ENCODE measurements at regions not wholly inside any gene's neighbourhood (a gene's known extent, or its start where the extent isn't known, plus 50 kb on each side); places are given as distances from the start of the nearest gene placed in this dataset.

GRCh38 chr10:130361351-130362105, 225.3 kb downstream of the GLRX3 start:
- H3K4me3 ChIP-seq (ENCODE audit: low read length) = no peak overlapping the region
- no peak for DNase-seq (ENCODE audit: low read depth)
- no peak overlapping the region for H3K9ac ChIP-seq (ENCODE audit: low read length)
- H3K27me3 ChIP-seq (replicated peaks; ENCODE audit: control insufficient read depth, insufficient read depth, low read length) = no peaks in the 10 kb centered on the region
- no peaks in the 10 kb centered on the region for H3K9me3 ChIP-seq (ENCODE audit: control insufficient read depth, low read length)
- no peaks in the 10 kb centered on the region for H3K36me3 ChIP-seq (ENCODE audit: control insufficient read depth, insufficient read depth, low read length, severe bottlenecking)
- no peaks in the 10 kb centered on the region for H3K4me1 ChIP-seq (ENCODE audit: control insufficient read depth, insufficient read depth, low read length)

GRCh38 chr10:130362308-130362761, 226.1 kb downstream of the GLRX3 start:
- DNase-seq (ENCODE audit: low read depth) = no peak
- H3K4me3 ChIP-seq (ENCODE audit: low read length) = no peak overlapping the region

GRCh38 chr10:130363051-130363450, 226.9 kb downstream of the GLRX3 start:
- Histone ChIP-seq H3K4me3 (ENCODE audit: low read length) (no peak overlapping the region), H3K27me3 (replicated peaks; ENCODE audit: control insufficient read depth, insufficient read depth, low read length) (no peaks in the 10 kb centered on the region), H3K4me1 (ENCODE audit: control insufficient read depth, insufficient read depth, low read length) (no peaks in the 10 kb centered on the region), H3K36me3 (ENCODE audit: control insufficient read depth, insufficient read depth, low read length, severe bottlenecking) (no peaks in the 10 kb centered on the region), H3K9ac (ENCODE audit: low read length) (no peak overlapping the region), H3K9me3 (ENCODE audit: control insufficient read depth, low read length) (no peaks in the 10 kb centered on the region)
- no peak for DNase-seq (ENCODE audit: low read depth)

More at GRCh38 chr10:130362308-130362761, 226.1 kb downstream of the GLRX3 start:
- H3K27me3 ChIP-seq (replicated peaks; ENCODE audit: control insufficient read depth, insufficient read depth, low read length) = no peaks in the 10 kb centered on the region
- no peak overlapping the region for H3K9ac ChIP-seq (ENCODE audit: low read length)
- no peaks in the 10 kb centered on the region for H3K9me3 ChIP-seq (ENCODE audit: control insufficient read depth, low read length)
- no peaks in the 10 kb centered on the region for H3K4me1 ChIP-seq (ENCODE audit: control insufficient read depth, insufficient read depth, low read length)
- H3K36me3 ChIP-seq (ENCODE audit: control insufficient read depth, insufficient read depth, low read length, severe bottlenecking) = no peaks in the 10 kb centered on the region

- H3K4me3 ChIP-seq (ENCODE audit: low read length) = no peak overlapping the region
- H3K4me1 ChIP-seq (ENCODE audit: control insufficient read depth, insufficient read depth, low read length) = no peaks in the 10 kb centered on the region
- no peaks in the 10 kb centered on the region for H3K9me3 ChIP-seq (ENCODE audit: control insufficient read depth, low read length)
- H3K36me3 ChIP-seq (ENCODE audit: control insufficient read depth, insufficient read depth, low read length, severe bottlenecking) = no peaks in the 10 kb centered on the region
- no peak overlapping the region for H3K9ac ChIP-seq (ENCODE audit: low read length)
- no peak for DNase-seq (ENCODE audit: low read depth)
- H3K27me3 ChIP-seq (replicated peaks; ENCODE audit: control insufficient read depth, insufficient read depth, low read length) = no peaks in the 10 kb centered on the region
These were observed 227.8 kb downstream of the GLRX3 start for GRCh38 chr10:130363899-130364445.

- Histone ChIP-seq H3K36me3 (ENCODE audit: control insufficient read depth, insufficient read depth, low read length, severe bottlenecking) (no peaks in the 10 kb centered on the region), H3K9me3 (ENCODE audit: control insufficient read depth, low read length) (no peaks in the 10 kb centered on the region), H3K27me3 (replicated peaks; ENCODE audit: control insufficient read depth, insufficient read depth, low read length) (no peaks in the 10 kb centered on the region), H3K9ac (ENCODE audit: low read length) (no peak overlapping the region), H3K4me1 (ENCODE audit: control insufficient read depth, insufficient read depth, low read length) (no peaks in the 10 kb centered on the region), H3K4me3 (ENCODE audit: low read length) (no peak overlapping the region)
- DNase-seq (ENCODE audit: low read depth) = no peak
These were observed 228.6 kb downstream of the GLRX3 start for GRCh38 chr10:130364631-130365411.

GRCh38 chr10:130368761-130369560, 232.8 kb downstream of the GLRX3 start:
- no peaks in the 10 kb centered on the region for H3K4me1 ChIP-seq (ENCODE audit: control insufficient read depth, insufficient read depth, low read length)
- no peak overlapping the region for H3K4me3 ChIP-seq (ENCODE audit: low read length)
- H3K27me3 ChIP-seq (replicated peaks; ENCODE audit: control insufficient read depth, insufficient read depth, low read length) = no peaks in the 10 kb centered on the region
- no peaks in the 10 kb centered on the region for H3K36me3 ChIP-seq (ENCODE audit: control insufficient read depth, insufficient read depth, low read length, severe bottlenecking)
- no peak for DNase-seq (ENCODE audit: low read depth)
- no peaks in the 10 kb centered on the region for H3K9me3 ChIP-seq (ENCODE audit: control insufficient read depth, low read length)
- no peak overlapping the region for H3K9ac ChIP-seq (ENCODE audit: low read length)

GRCh38 chr10:130369645-130370381, 233.6 kb downstream of the GLRX3 start:
- DNase-seq (ENCODE audit: low read depth) = no peak
- H3K9me3 ChIP-seq (ENCODE audit: control insufficient read depth, low read length) = no peaks in the 10 kb centered on the region

GRCh38 chr10:130370721-130371120, 234.5 kb downstream of the GLRX3 start:
- Histone ChIP-seq H3K4me3 (ENCODE audit: low read length) (no peak overlapping the region), H3K36me3 (ENCODE audit: control insufficient read depth, insufficient read depth, low read length, severe bottlenecking) (no peaks in the 10 kb centered on the region), H3K9ac (ENCODE audit: low read length) (no peak overlapping the region), H3K9me3 (ENCODE audit: control insufficient read depth, low read length) (peaks cover 2% of the 10 kb centered on the region), H3K27me3 (replicated peaks; ENCODE audit: control insufficient read depth, insufficient read depth, low read length) (no peaks in the 10 kb centered on the region), H3K4me1 (ENCODE audit: control insufficient read depth, insufficient read depth, low read length) (no peaks in the 10 kb centered on the region)
- DNase-seq (ENCODE audit: low read depth) = no peak

More at GRCh38 chr10:130369645-130370381, 233.6 kb downstream of the GLRX3 start:
- H3K27me3 ChIP-seq (replicated peaks; ENCODE audit: control insufficient read depth, insufficient read depth, low read length) = no peaks in the 10 kb centered on the region
- no peak overlapping the region for H3K4me3 ChIP-seq (ENCODE audit: low read length)
- no peaks in the 10 kb centered on the region for H3K4me1 ChIP-seq (ENCODE audit: control insufficient read depth, insufficient read depth, low read length)
- H3K36me3 ChIP-seq (ENCODE audit: control insufficient read depth, insufficient read depth, low read length, severe bottlenecking) = no peaks in the 10 kb centered on the region
- no peak overlapping the region for H3K9ac ChIP-seq (ENCODE audit: low read length)

- H3K9me3 ChIP-seq (ENCODE audit: control insufficient read depth, low read length) = peaks cover 7% of the 10 kb centered on the region
- no peak overlapping the region for H3K4me3 ChIP-seq (ENCODE audit: low read length)
- no peaks in the 10 kb centered on the region for H3K27me3 ChIP-seq (replicated peaks; ENCODE audit: control insufficient read depth, insufficient read depth, low read length)
These were observed 235.0 kb downstream of the GLRX3 start for GRCh38 chr10:130371156-130371555.

GRCh38 chr10:130371666-130372065, 235.5 kb downstream of the GLRX3 start:
- no peaks in the 10 kb centered on the region for H3K36me3 ChIP-seq (ENCODE audit: control insufficient read depth, insufficient read depth, low read length, severe bottlenecking)
- peaks cover 9% of the 10 kb centered on the region for H3K9me3 ChIP-seq (ENCODE audit: control insufficient read depth, low read length)
- no peaks in the 10 kb centered on the region for H3K27me3 ChIP-seq (replicated peaks; ENCODE audit: control insufficient read depth, insufficient read depth, low read length)
- no peak overlapping the region for H3K4me3 ChIP-seq (ENCODE audit: low read length)
- no peak for DNase-seq (ENCODE audit: low read depth)
- H3K4me1 ChIP-seq (ENCODE audit: control insufficient read depth, insufficient read depth, low read length) = no peaks in the 10 kb centered on the region
- H3K9ac ChIP-seq (ENCODE audit: low read length) = no peak overlapping the region

More at GRCh38 chr10:130371156-130371555, 235.0 kb downstream of the GLRX3 start:
- H3K4me1 ChIP-seq (ENCODE audit: control insufficient read depth, insufficient read depth, low read length) = no peaks in the 10 kb centered on the region
- H3K36me3 ChIP-seq (ENCODE audit: control insufficient read depth, insufficient read depth, low read length, severe bottlenecking) = no peaks in the 10 kb centered on the region
- DNase-seq (ENCODE audit: low read depth) = no peak
- H3K9ac ChIP-seq (ENCODE audit: low read length) = no peak overlapping the region
